Tibial artery (tissue), 4 donors: ENCODE measurements at regions not wholly inside any gene's neighbourhood (a gene's known extent, or its start where the extent isn't known, plus 50 kb on each side); places are given as distances from the start of the nearest gene placed in this dataset.

Source experiments
- DNase-seq, 2 donors: peaks; one replicate each; pipeline ENCODE4 v3.0.0-alpha.2; 2019
- H3K27ac ChIP-seq, 2 donors: fragments of 200-600 bp; sonication (generic) in 1 of 2; 1 replicate in 1 of 2; 2 replicates in 1 of 2; pipeline ENCODE4 v1.5.1; 2018 to 2019; ENCODE audit warnings: mild to moderate bottlenecking in 1 of 2
- H3K27me3 ChIP-seq, 2 donors: fragments of 200-600 bp; sonication (generic) in 1 of 2; one replicate each; pipeline versions ENCODE4 v1.5.1 to v1.6.0; 2016 to 2019
- H3K36me3 ChIP-seq, 3 donors: fragments of 200-600 bp; sonication (generic) in 2 of 3; one replicate each; pipeline ENCODE4 v1.5.1; 2016 to 2019; ENCODE audit warnings: mild to moderate bottlenecking in 2 of 3
- H3K4me1 ChIP-seq, 4 donors: fragments of 200-600 bp; sonication (generic) in 2 of 4; 1 replicate in 3 of 4; 2 replicates in 1 of 4; pipeline ENCODE4 v1.5.1; 2016 to 2019
- H3K4me3 ChIP-seq, 2 donors: fragments of 200-600 bp; sonication (generic) in 1 of 2; 1 replicate in 1 of 2; 2 replicates in 1 of 2; pipeline ENCODE4 v1.5.1; 2018 to 2019; ENCODE audit warnings: mild to moderate bottlenecking in 2 of 2
- H3K9me3 ChIP-seq, 3 donors: fragments of 200-600 bp; sonication (generic) in 1 of 3; one replicate each; pipeline ENCODE4 v1.5.1; 2016 to 2019
- CTCF ChIP-seq, 2 experiments: fragments of 200-600 bp in 1 of 2; fragments of 450-650 bp in 1 of 2; IDR thresholded peaks; one replicate each; pipeline ENCODE4 v1.5.1; 2017 to 2019; ENCODE audit warnings: antibody characterized with exemption in 2 of 2, mild to moderate bottlenecking in 1 of 2, moderate library complexity in 1 of 2
- intact Hi-C: fragments of 100-400 bp; cut with DNase I; formaldehyde crosslinking; loops from one replicate; pipeline ENCODE4 v1.15.0; 2023; ENCODE audit warnings: low total_unique reads

GRCh38 chr17:77414811-77415400 is 274.1 kb downstream of the SEC14L1 start:
- no peaks in the 10 kb centered on the region for H3K27me3 ChIP-seq
- H3K4me1 ChIP-seq, result peaks cover 0 to 59% (median 32%) of the 10 kb centered on the region in 4 donors
- H3K27ac ChIP-seq, result no peak overlapping the region
- intact Hi-C loops, result no loop called here
- peaks cover 0 to 6% (median 4%) of the 10 kb centered on the region in 3 donors for H3K36me3 ChIP-seq
- no peaks in the 10 kb centered on the region for H3K9me3 ChIP-seq
- no peak overlapping the region for H3K4me3 ChIP-seq
- no peak for DNase-seq
- TF ChIP-seq CTCF (IDR thresholded peaks at IDR 0.05), result no peak

- H3K27ac ChIP-seq, result peak overlapping the region in 1 of 2 donors; percentile 13
- H3K27me3 ChIP-seq, result no peaks in the 10 kb centered on the region
- intact Hi-C loops, result no loop called here
- DNase-seq, result no peak
- TF ChIP-seq CTCF (IDR thresholded peaks at IDR 0.05), result no peak
- no peak overlapping the region for H3K4me3 ChIP-seq
- H3K9me3 ChIP-seq, result no peaks in the 10 kb centered on the region
- H3K36me3 ChIP-seq, result peaks cover 0 to 6% (median 4%) of the 10 kb centered on the region in 3 donors
- H3K4me1 ChIP-seq, result peaks cover 0 to 59% (median 31%) of the 10 kb centered on the region in 4 donors
Measured at GRCh38 chr17:77416105-77416713, 275.4 kb downstream of the SEC14L1 start.

- H3K27me3 ChIP-seq, result no peaks in the 10 kb centered on the region
- H3K4me1 ChIP-seq, result peaks cover 0 to 60% (median 37%) of the 10 kb centered on the region in 4 donors
- intact Hi-C loops, result no loop called here
- no peak overlapping the region for H3K4me3 ChIP-seq
- H3K27ac ChIP-seq, result no peak overlapping the region
- H3K9me3 ChIP-seq, result no peaks in the 10 kb centered on the region
- no peak for TF ChIP-seq CTCF (IDR thresholded peaks at IDR 0.05)
- peaks cover 0 to 6% (median 4%) of the 10 kb centered on the region in 3 donors for H3K36me3 ChIP-seq
- no peak for DNase-seq
Measured at GRCh38 chr17:77417575-77417974, 276.8 kb downstream of the SEC14L1 start.

DNA sequence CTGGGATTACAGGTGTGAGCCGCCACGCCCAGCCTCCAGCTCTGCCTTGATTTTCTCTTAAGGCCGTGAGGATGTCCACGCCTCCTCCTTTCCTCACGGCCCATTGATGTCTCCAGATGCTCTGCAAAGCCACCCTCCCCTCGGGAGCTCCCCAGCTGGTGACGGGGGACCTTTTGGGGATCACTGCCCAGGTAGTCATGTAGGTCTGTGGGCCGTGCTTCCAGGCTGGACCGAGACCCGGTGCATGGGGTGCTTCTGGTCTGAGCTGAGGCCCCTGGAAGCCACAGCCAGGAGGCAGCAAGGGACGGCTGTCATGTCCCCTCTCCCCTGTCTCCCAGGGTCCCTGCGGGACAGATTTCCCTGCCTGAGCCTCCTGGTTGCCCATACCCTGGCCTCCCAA is 277.8 kb downstream of the SEC14L1 start:
- TF ChIP-seq CTCF (IDR thresholded peaks at IDR 0.05), result no peak
- H3K27ac ChIP-seq, result no peak overlapping the region
- no peak overlapping the region for H3K4me3 ChIP-seq
- no peaks in the 10 kb centered on the region for H3K9me3 ChIP-seq
- intact Hi-C loops, result no loop called here
- H3K27me3 ChIP-seq, result no peaks in the 10 kb centered on the region
- DNase-seq, result no peak
- peaks cover 0 to 6% (median 4%) of the 10 kb centered on the region in 3 donors for H3K36me3 ChIP-seq
- peaks cover 0 to 68% (median 45%) of the 10 kb centered on the region in 4 donors for H3K4me1 ChIP-seq

- peaks cover under 1 to 69% (median 46%) of the 10 kb centered on the region in 4 donors for H3K4me1 ChIP-seq
- H3K27ac ChIP-seq, result no peak overlapping the region
- intact Hi-C loops, result no loop called here
- DNase-seq, result no peak
- H3K4me3 ChIP-seq, result no peak overlapping the region
- H3K27me3 ChIP-seq, result no peaks in the 10 kb centered on the region
- no peaks in the 10 kb centered on the region for H3K9me3 ChIP-seq
- no peak for TF ChIP-seq CTCF (IDR thresholded peaks at IDR 0.05)
- peaks cover 0 to 6% (median 4%) of the 10 kb centered on the region in 3 donors for H3K36me3 ChIP-seq
Measured at GRCh38 chr17:77419095-77419494, 278.3 kb downstream of the SEC14L1 start.
